ENCODE measurements at regions not wholly inside any gene's neighbourhood (a gene's known extent, or its start where the extent isn't known, plus 50 kb on each side); places are given as distances from the start of the nearest gene placed in this dataset.

DNA sequence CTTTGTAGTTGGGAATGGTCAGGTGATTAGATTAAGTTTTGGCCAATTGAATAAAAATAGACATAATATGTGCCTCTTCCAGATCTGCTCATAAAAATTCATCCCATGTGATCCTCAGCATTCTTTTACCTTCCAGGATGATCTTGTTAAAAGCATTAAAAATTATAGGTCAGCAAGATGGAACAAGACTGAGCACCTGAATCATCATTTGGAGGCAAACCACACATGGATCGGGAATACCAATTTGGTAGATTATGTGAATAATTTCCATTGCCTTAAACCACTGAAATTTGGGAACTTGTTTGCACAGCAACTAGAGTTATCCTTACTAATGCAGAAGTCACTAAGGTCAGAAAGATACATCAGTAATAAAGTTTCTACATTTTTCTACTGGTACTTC, 681.4 kb upstream of the ADGRL2 start:
- H3K9me3 ChIP-seq (ENCODE audit: control insufficient read depth in 4 of 4, low read length in 3 of 4), result no peaks in the 10 kb centered on the region
- H3K4me3 ChIP-seq (ENCODE audit: low read depth in 1 of 3, low read length in 3 of 3), result no peak overlapping the region
- H3K36me3 ChIP-seq (ENCODE audit: control insufficient read depth in 4 of 4, insufficient read depth in 3 of 4, low read depth in 1 of 4, low read length in 3 of 4), result no peaks in the 10 kb centered on the region
- H3K4me1 ChIP-seq (ENCODE audit: control insufficient read depth in 4 of 4, insufficient read depth in 4 of 4, low read length in 3 of 4), result no peaks in the 10 kb centered on the region
- H3K27ac ChIP-seq (ENCODE audit: low read depth in 1 of 2, low read length in 2 of 2), result no peak overlapping the region
- H3K27me3 ChIP-seq (ENCODE audit: control insufficient read depth in 4 of 4, insufficient read depth in 4 of 4, low read length in 3 of 4), result no peaks in the 10 kb centered on the region
- no peak for DNase-seq (ENCODE audit: low spot score)
- TF ChIP-seq GABPA (IDR thresholded peaks at IDR 0.05 in 1 of 2, conservative IDR thresholded peaks at IDR 0.05 in 1 of 2) (no peak), EGR1 (IDR thresholded peaks at IDR 0.05; ENCODE audit: low read depth in 2 of 2) (no peak)
- TF ChIP-seq, protein P1, sequence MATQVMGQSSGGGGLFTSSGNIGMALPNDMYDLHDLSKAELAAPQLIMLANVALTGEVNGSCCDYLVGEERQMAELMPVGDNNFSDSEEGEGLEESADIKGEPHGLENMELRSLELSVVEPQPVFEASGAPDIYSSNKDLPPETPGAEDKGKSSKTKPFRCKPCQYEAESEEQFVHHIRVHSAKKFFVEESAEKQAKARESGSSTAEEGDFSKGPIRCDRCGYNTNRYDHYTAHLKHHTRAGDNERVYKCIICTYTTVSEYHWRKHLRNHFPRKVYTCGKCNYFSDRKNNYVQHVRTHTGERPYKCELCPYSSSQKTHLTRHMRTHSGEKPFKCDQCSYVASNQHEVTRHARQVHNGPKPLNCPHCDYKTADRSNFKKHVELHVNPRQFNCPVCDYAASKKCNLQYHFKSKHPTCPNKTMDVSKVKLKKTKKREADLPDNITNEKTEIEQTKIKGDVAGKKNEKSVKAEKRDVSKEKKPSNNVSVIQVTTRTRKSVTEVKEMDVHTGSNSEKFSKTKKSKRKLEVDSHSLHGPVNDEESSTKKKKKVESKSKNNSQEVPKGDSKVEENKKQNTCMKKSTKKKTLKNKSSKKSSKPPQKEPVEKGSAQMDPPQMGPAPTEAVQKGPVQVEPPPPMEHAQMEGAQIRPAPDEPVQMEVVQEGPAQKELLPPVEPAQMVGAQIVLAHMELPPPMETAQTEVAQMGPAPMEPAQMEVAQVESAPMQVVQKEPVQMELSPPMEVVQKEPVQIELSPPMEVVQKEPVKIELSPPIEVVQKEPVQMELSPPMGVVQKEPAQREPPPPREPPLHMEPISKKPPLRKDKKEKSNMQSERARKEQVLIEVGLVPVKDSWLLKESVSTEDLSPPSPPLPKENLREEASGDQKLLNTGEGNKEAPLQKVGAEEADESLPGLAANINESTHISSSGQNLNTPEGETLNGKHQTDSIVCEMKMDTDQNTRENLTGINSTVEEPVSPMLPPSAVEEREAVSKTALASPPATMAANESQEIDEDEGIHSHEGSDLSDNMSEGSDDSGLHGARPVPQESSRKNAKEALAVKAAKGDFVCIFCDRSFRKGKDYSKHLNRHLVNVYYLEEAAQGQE (IDR thresholded peaks at IDR 0.05), result no peak
- 93% methylated on average over 1 of the region's 1 CpG for WGBS
- H3K9ac ChIP-seq (ENCODE audit: low read depth in 1 of 2, low read length in 2 of 2), result no peak overlapping the region

DNA sequence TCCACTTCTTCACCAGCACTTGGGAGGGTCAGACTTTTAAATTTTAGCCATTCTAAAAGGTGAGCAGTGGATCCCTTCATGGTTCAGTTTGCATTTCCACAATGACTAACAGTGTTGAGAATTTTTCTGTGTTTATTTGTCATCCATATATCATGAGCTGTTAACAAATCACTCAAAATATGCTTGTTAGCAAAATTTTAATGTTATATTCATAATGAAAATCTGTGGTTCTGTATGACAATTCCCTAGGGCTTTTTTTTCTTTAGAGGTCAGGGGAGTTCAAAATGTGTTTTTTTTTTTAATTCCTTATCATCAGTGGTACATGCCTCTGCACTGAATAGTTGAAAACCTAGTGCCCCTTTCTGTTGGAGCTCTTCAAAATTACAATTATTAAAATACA, 682.2 kb upstream of the ADGRL2 start:
- Histone ChIP-seq H3K4me3 (ENCODE audit: low read depth in 1 of 3, low read length in 3 of 3) (no peak overlapping the region), H3K36me3 (ENCODE audit: control insufficient read depth in 4 of 4, insufficient read depth in 3 of 4, low read depth in 1 of 4, low read length in 3 of 4) (no peaks in the 10 kb centered on the region), H3K27me3 (ENCODE audit: control insufficient read depth in 4 of 4, insufficient read depth in 4 of 4, low read length in 3 of 4) (no peaks in the 10 kb centered on the region), H3K9ac (ENCODE audit: low read depth in 1 of 2, low read length in 2 of 2) (no peak overlapping the region), H3K4me1 (ENCODE audit: control insufficient read depth in 4 of 4, insufficient read depth in 4 of 4, low read length in 3 of 4) (no peaks in the 10 kb centered on the region), H3K9me3 (ENCODE audit: control insufficient read depth in 4 of 4, low read length in 3 of 4) (no peaks in the 10 kb centered on the region), H3K27ac (ENCODE audit: low read depth in 1 of 2, low read length in 2 of 2) (no peak overlapping the region)
- DNase-seq (ENCODE audit: low spot score), result no peak
- TF ChIP-seq GABPA (IDR thresholded peaks at IDR 0.05 in 1 of 2, conservative IDR thresholded peaks at IDR 0.05 in 1 of 2), result no peak
- no peak for TF ChIP-seq HNF4G (IDR thresholded peaks at IDR 0.05)
- TF ChIP-seq, protein P1 (IDR thresholded peaks at IDR 0.05), result no peak
- TF ChIP-seq YY1 (IDR thresholded peaks at IDR 0.05), result no peak
- TF ChIP-seq, protein P2, sequence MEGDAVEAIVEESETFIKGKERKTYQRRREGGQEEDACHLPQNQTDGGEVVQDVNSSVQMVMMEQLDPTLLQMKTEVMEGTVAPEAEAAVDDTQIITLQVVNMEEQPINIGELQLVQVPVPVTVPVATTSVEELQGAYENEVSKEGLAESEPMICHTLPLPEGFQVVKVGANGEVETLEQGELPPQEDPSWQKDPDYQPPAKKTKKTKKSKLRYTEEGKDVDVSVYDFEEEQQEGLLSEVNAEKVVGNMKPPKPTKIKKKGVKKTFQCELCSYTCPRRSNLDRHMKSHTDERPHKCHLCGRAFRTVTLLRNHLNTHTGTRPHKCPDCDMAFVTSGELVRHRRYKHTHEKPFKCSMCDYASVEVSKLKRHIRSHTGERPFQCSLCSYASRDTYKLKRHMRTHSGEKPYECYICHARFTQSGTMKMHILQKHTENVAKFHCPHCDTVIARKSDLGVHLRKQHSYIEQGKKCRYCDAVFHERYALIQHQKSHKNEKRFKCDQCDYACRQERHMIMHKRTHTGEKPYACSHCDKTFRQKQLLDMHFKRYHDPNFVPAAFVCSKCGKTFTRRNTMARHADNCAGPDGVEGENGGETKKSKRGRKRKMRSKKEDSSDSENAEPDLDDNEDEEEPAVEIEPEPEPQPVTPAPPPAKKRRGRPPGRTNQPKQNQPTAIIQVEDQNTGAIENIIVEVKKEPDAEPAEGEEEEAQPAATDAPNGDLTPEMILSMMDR (IDR thresholded peaks at IDR 0.05; ENCODE audit: low read depth, low read length, missing input control), result no peak
- TF ChIP-seq TAF1 (conservative IDR thresholded peaks at IDR 0.05), result no peak
- TF ChIP-seq NR2F2 (IDR thresholded peaks at IDR 0.05), result no peak
- TF ChIP-seq RAD21 (IDR thresholded peaks at IDR 0.05), result no peak
- no peak for TF ChIP-seq JUND (IDR thresholded peaks at IDR 0.05)
- TF ChIP-seq HNF4A (conservative IDR thresholded peaks at IDR 0.05), result no peak
- no peak for TF ChIP-seq RXRA (IDR thresholded peaks at IDR 0.05)

All from liver (tissue), 8 donors.